ENCODE measurements at regions not wholly inside any gene's neighbourhood (a gene's known extent, or its start where the extent isn't known, plus 50 kb on each side); places are given as distances from the start of the nearest gene placed in this dataset.

DNA sequence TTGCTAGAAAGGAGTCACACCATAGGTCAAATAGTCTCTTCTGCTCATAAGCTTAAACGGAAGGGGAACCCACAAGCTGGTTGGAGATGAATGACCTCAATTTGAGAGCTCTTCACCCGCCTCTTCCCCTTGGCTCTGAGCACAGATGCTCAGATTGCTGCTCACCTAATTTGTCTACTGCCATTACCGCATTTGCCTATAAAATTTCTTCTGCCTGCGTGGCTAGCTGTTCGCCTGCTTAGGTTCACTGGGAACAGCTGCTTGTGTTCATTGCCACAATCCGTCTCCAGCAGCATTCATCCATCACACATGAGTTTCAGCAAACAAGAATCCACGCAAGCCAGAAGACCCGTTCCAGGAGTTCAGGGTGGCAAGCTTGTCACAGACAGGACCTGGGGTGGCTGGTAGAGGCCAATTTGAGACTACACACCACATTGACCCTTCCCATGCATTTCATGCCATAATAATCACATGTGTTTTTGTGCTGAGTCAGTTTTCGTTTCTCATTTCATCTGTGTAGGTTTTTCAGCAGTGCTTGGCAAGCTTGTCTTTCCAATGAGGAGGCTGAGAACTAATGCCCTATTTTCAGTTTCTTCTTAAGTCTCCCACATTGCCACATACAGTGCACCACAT, 50.2 kb upstream of the DNAH5 start:
- Histone ChIP-seq H3K9me3 (ENCODE audit: low read depth, low read length, poor library complexity, severe bottlenecking) (peaks cover 6% of the 10 kb centered on the region), H3K27me3 (replicated peaks; ENCODE audit: insufficient read depth, low read depth, low read length, poor library complexity) (peaks cover 5% of the 10 kb centered on the region), H3K4me3 (ENCODE audit: low read depth, low read length, poor library complexity, severe bottlenecking) (no peak overlapping the region), H3K27ac (ENCODE audit: low read depth, low read length, poor library complexity, severe bottlenecking) (no peak overlapping the region), H3K4me1 (ENCODE audit: insufficient read depth, low read length, poor library complexity, severe bottlenecking) (no peaks in the 10 kb centered on the region), H3K36me3 (ENCODE audit: insufficient read depth, low read length, poor library complexity, severe bottlenecking) (no peaks in the 10 kb centered on the region)
- DNase-seq (ENCODE audit: low spot score): no peak
- POLR2A ChIA-PET (ENCODE audit: low non-redundant PET): no interaction called here
- CTCF ChIA-PET: no interaction called here
- intact Hi-C loops (cut with micrococcal nuclease; ENCODE audit: unreplicated experiment): no loop called here
- no TSS peak for BruUV-seq (replicated peaks)
- no peak for TF ChIP-seq EZH2 (IDR thresholded peaks at IDR 0.05; ENCODE audit: borderline replicate concordance, low read depth, low read length, poor library complexity, severe bottlenecking)
- TF ChIP-seq, protein P1, sequence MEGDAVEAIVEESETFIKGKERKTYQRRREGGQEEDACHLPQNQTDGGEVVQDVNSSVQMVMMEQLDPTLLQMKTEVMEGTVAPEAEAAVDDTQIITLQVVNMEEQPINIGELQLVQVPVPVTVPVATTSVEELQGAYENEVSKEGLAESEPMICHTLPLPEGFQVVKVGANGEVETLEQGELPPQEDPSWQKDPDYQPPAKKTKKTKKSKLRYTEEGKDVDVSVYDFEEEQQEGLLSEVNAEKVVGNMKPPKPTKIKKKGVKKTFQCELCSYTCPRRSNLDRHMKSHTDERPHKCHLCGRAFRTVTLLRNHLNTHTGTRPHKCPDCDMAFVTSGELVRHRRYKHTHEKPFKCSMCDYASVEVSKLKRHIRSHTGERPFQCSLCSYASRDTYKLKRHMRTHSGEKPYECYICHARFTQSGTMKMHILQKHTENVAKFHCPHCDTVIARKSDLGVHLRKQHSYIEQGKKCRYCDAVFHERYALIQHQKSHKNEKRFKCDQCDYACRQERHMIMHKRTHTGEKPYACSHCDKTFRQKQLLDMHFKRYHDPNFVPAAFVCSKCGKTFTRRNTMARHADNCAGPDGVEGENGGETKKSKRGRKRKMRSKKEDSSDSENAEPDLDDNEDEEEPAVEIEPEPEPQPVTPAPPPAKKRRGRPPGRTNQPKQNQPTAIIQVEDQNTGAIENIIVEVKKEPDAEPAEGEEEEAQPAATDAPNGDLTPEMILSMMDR (conservative IDR thresholded peaks at IDR 0.05; ENCODE audit: low read depth, low read length): no peak
